Tongue (tissue), 1 donor: ENCODE measurements at regions not wholly inside any gene's neighbourhood (a gene's known extent, or its start where the extent isn't known, plus 50 kb on each side); places are given as distances from the start of the nearest gene placed in this dataset.
"Not testable (repeated sequence)": the region's sequence is repeated elsewhere in the genome, so short reads cannot be mapped to it uniquely, and the experiment has no call there.

ENCODE experiments used
- DNase-seq: peaks from one replicate; pipeline ENCODE4 v3.0.0-alpha.2; 2015

- peak; percentile 74 for DNase-seq
Observed at GRCh38 chr4:131724847-131725246, 1424.2 kb upstream of the PCDH10 start.

- DNase-seq = not testable (repeated sequence)
Observed at GRCh38 chr4:131725521-131725920, 1423.6 kb upstream of the PCDH10 start.

- not testable (repeated sequence) for DNase-seq
Observed at GRCh38 chr4:131726940-131727339, 1422.2 kb upstream of the PCDH10 start.

- not testable (repeated sequence) for DNase-seq
Observed at GRCh38 chr4:131727418-131727817, 1421.7 kb upstream of the PCDH10 start.

GRCh38 chr4:131729205-131729604 lies 1419.9 kb upstream of the PCDH10 start:
- not testable (repeated sequence) for DNase-seq

GRCh38 chr4:131729716-131730398 lies 1419.2 kb upstream of the PCDH10 start:
- not testable (repeated sequence) for DNase-seq

GRCh38 chr4:131730574-131730973 lies 1418.5 kb upstream of the PCDH10 start:
- DNase-seq = not testable (repeated sequence)

GRCh38 chr4:131732034-131732630 lies 1417.0 kb upstream of the PCDH10 start:
- DNase-seq = not testable (repeated sequence)

- not testable (repeated sequence) for DNase-seq
Observed at GRCh38 chr4:131734321-131734720, 1414.8 kb upstream of the PCDH10 start.

- not testable (repeated sequence) for DNase-seq
Observed at GRCh38 chr4:131734851-131735385, 1414.2 kb upstream of the PCDH10 start.

GRCh38 chr4:131738991-131739390 lies 1410.1 kb upstream of the PCDH10 start:
- not testable (repeated sequence) for DNase-seq

- not testable (repeated sequence) for DNase-seq
Observed at GRCh38 chr4:131741836-131742235, 1407.3 kb upstream of the PCDH10 start.

GRCh38 chr4:131742536-131743205 lies 1406.4 kb upstream of the PCDH10 start:
- not testable (repeated sequence) for DNase-seq

GRCh38 chr4:131743348-131743747 lies 1405.7 kb upstream of the PCDH10 start:
- DNase-seq = not testable (repeated sequence)

GRCh38 chr4:131747203-131747602 lies 1401.9 kb upstream of the PCDH10 start:
- not testable (repeated sequence) for DNase-seq

- not testable (repeated sequence) for DNase-seq
Observed at GRCh38 chr4:131749224-131749623, 1399.9 kb upstream of the PCDH10 start.

- not testable (repeated sequence) for DNase-seq
Observed at GRCh38 chr4:131750006-131750405, 1399.1 kb upstream of the PCDH10 start.

- not testable (repeated sequence) for DNase-seq
Observed at GRCh38 chr4:131750469-131750868, 1398.6 kb upstream of the PCDH10 start.

- not testable (repeated sequence) for DNase-seq
Observed at GRCh38 chr4:131762234-131762633, 1386.9 kb upstream of the PCDH10 start.

GRCh38 chr4:131764730-131765129 lies 1384.4 kb upstream of the PCDH10 start:
- no peak for DNase-seq

- peak; percentile 4 for DNase-seq
Observed at GRCh38 chr4:131774382-131774781, 1374.7 kb upstream of the PCDH10 start.

GRCh38 chr4:131810565-131810964 lies 1338.5 kb upstream of the PCDH10 start:
- not testable (repeated sequence) for DNase-seq
